Caco-2 (cell line): ENCODE measurements at regions not wholly inside any gene's neighbourhood (a gene's known extent, or its start where the extent isn't known, plus 50 kb on each side); places are given as distances from the start of the nearest gene placed in this dataset.

Source experiments
- BruUV-seq: library from RNA; stranded (reverse); fragments of 400-500 nt; replicated peaks from 2 replicates; lab custom pipeline; 2021; lab: Mats Ljungman, UMichigan
- CTCF ChIA-PET: fragments of 300-600 bp; sonication (Branson Sonifier 250); formaldehyde crosslinking; loops from one replicate; lab custom pipeline; 2022; ENCODE audit warnings: antibody characterized with exemption; lab: Charles Lee
- POLR2A ChIA-PET: fragments of 300-600 bp; sonication (Branson Sonifier 250); formaldehyde crosslinking; loops from one replicate; lab custom pipeline; 2022; ENCODE audit warnings: antibody characterized with exemption; lab: Charles Lee
- DNase-seq, 2 experiments: peaks; one replicate each; pipeline versions ENCODE4 v3.0.0 to v3.0.0-alpha.2; 2020 to 2022
- H3K27me3 ChIP-seq: replicated peaks from 2 replicates; pipeline ENCODE4 v1.6.0; 2011; ENCODE audit warnings: low read length; ENCODE audit not compliant: control insufficient read depth, insufficient read depth
- H3K36me3 ChIP-seq: 2 replicates; pipeline ENCODE4 v1.5.1; 2011; ENCODE audit warnings: low read length; ENCODE audit not compliant: control insufficient read depth, insufficient read depth
- H3K4me1 ChIP-seq: fragments of 250-450 bp; sonication (Bioruptor Pico); 2 replicates; pipeline ENCODE4 v1.5.1; 2020; ENCODE audit warnings: mild to moderate bottlenecking
- H3K4me3 ChIP-seq: 2 replicates; pipeline ENCODE4 v1.5.1; 2011; ENCODE audit warnings: low read depth, mild to moderate bottlenecking, control low read depth, low read length
- H3K9me3 ChIP-seq: fragments of 250-450 bp; sonication (Bioruptor Pico); 2 replicates; pipeline ENCODE4 v1.5.1; 2020; ENCODE audit warnings: mild to moderate bottlenecking, moderate library complexity
- H3K27ac Mint-ChIP-seq: one replicate; pipeline ENCODE4 v1.8.0; 2022; ENCODE audit warnings: mixed read lengths; ENCODE audit not compliant: unreplicated experiment
- H3K27me3 Mint-ChIP-seq: one replicate; pipeline ENCODE4 v1.8.0; 2022; ENCODE audit warnings: mixed read lengths; ENCODE audit not compliant: insufficient read depth, unreplicated experiment
- H3K36me3 Mint-ChIP-seq: one replicate; pipeline ENCODE4 v1.8.0; 2022; ENCODE audit warnings: mild to moderate bottlenecking, mixed read lengths; ENCODE audit not compliant: insufficient read depth, unreplicated experiment
- H3K4me1 Mint-ChIP-seq: one replicate; pipeline ENCODE4 v1.8.0; 2022; ENCODE audit warnings: low read depth, mixed read lengths; ENCODE audit not compliant: unreplicated experiment
- H3K4me3 Mint-ChIP-seq: one replicate; pipeline ENCODE4 v1.8.0; 2022; ENCODE audit warnings: mild to moderate bottlenecking, moderate library complexity, mixed read lengths; ENCODE audit not compliant: unreplicated experiment
- H3K9me3 Mint-ChIP-seq: one replicate; pipeline ENCODE4 v1.8.0; 2022; ENCODE audit warnings: mixed read lengths; ENCODE audit not compliant: unreplicated experiment
- intact Hi-C: fragments of 100-400 bp; cut with micrococcal nuclease; formaldehyde crosslinking; loops from one replicate; pipeline ENCODE4 v1.10.0; 2022; ENCODE audit not compliant: unreplicated experiment
- TF ChIP-seq, protein P1 (sequence below), 2 experiments: fragments of 200-600 bp in 1 of 2; IDR thresholded peaks; 1 replicate in 1 of 2; 2 replicates in 1 of 2; pipeline versions ENCODE4 v1.5.1 to v1.8.0; 2011 to 2022; ENCODE audit warnings: antibody characterized with exemption in 1 of 2, control low read depth in 1 of 2, inconsistent platforms in 1 of 2, low read depth in 1 of 2, low read length in 1 of 2, mild to moderate bottlenecking in 1 of 2, moderate library complexity in 1 of 2; ENCODE audit not compliant: insufficient read depth in 1 of 2, severe bottlenecking in 1 of 2, unreplicated experiment in 1 of 2

DNA sequence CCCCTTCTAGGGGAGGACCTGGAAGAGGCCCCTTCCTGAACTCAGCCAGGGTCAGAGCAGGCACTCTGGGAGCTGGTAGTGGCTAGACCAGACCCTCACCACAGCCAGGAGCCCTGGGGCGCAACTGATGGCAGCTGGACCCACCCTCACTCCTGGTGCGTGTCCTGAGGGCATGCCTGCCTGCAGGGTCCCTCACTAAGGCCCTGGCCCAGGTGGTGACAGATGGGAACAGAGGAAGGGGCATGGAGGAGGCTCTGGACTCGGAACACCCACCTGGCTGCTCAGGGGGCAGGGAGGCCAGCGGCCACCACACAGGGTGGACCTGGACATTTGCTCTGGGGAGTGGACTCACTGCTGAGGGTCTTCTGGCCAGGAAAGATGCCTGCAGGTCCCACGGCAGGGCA, 342.2 kb upstream of the SFSWAP start:
- Histone ChIP-seq H3K27me3 (no peaks in the 10 kb centered on the region), H3K4me3 (no peak overlapping the region), H3K9me3 (no peaks in the 10 kb centered on the region), H3K36me3 (no peaks in the 10 kb centered on the region), H3K4me1 (no peaks in the 10 kb centered on the region)
- intact Hi-C loops, result no loop called here
- Mint-ChIP-seq H3K27ac (no peak overlapping the region), H3K4me1 (no peaks in the 10 kb centered on the region), H3K27me3 (peaks cover 6% of the 10 kb centered on the region), H3K9me3 (no peaks in the 10 kb centered on the region), H3K4me3 (no peak overlapping the region), H3K36me3 (no peaks in the 10 kb centered on the region)
- no TSS peak for BruUV-seq
- TF ChIP-seq, protein P1, sequence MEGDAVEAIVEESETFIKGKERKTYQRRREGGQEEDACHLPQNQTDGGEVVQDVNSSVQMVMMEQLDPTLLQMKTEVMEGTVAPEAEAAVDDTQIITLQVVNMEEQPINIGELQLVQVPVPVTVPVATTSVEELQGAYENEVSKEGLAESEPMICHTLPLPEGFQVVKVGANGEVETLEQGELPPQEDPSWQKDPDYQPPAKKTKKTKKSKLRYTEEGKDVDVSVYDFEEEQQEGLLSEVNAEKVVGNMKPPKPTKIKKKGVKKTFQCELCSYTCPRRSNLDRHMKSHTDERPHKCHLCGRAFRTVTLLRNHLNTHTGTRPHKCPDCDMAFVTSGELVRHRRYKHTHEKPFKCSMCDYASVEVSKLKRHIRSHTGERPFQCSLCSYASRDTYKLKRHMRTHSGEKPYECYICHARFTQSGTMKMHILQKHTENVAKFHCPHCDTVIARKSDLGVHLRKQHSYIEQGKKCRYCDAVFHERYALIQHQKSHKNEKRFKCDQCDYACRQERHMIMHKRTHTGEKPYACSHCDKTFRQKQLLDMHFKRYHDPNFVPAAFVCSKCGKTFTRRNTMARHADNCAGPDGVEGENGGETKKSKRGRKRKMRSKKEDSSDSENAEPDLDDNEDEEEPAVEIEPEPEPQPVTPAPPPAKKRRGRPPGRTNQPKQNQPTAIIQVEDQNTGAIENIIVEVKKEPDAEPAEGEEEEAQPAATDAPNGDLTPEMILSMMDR (IDR thresholded peaks at IDR 0.05; ENCODE audit: insufficient read depth in 1 of 2, low read depth in 1 of 2, low read length in 1 of 2, severe bottlenecking in 1 of 2, unreplicated experiment in 1 of 2), result no peak
- DNase-seq, result no peak
- ChIA-PET CTCF (no interaction called here), POLR2A (no interaction called here)

GRCh38 chr12:131369094-131369845, 341.6 kb upstream of the SFSWAP start:
- POLR2A ChIA-PET, result no interaction called here
- CTCF ChIA-PET, result no interaction called here

GRCh38 chr12:131370321-131370720, 340.6 kb upstream of the SFSWAP start:
- intact Hi-C loops, result no loop called here
- no TSS peak for BruUV-seq
- no peaks in the 10 kb centered on the region for H3K36me3 Mint-ChIP-seq
- Histone ChIP-seq H3K36me3 (no peaks in the 10 kb centered on the region), H3K9me3 (no peaks in the 10 kb centered on the region), H3K4me1 (no peaks in the 10 kb centered on the region), H3K4me3 (no peak overlapping the region), H3K27me3 (no peaks in the 10 kb centered on the region)
- H3K27me3 Mint-ChIP-seq, result peaks cover 3% of the 10 kb centered on the region
- no peak overlapping the region for H3K4me3 Mint-ChIP-seq
- H3K9me3 Mint-ChIP-seq, result no peaks in the 10 kb centered on the region
- TF ChIP-seq, protein P1 (IDR thresholded peaks at IDR 0.05; ENCODE audit: insufficient read depth in 1 of 2, low read depth in 1 of 2, low read length in 1 of 2, severe bottlenecking in 1 of 2, unreplicated experiment in 1 of 2), result no peak
- DNase-seq, result no peak
- CTCF ChIA-PET, result no interaction called here
- no peaks in the 10 kb centered on the region for H3K4me1 Mint-ChIP-seq
- POLR2A ChIA-PET, result no interaction called here
- H3K27ac Mint-ChIP-seq, result no peak overlapping the region

More at GRCh38 chr12:131369094-131369845, 341.6 kb upstream of the SFSWAP start:
- no peaks in the 10 kb centered on the region for H3K36me3 ChIP-seq
- no TSS peak for BruUV-seq
- no peaks in the 10 kb centered on the region for H3K9me3 ChIP-seq
- no peak for DNase-seq
- intact Hi-C loops, result no loop called here
- H3K4me1 ChIP-seq, result no peaks in the 10 kb centered on the region
- H3K4me3 ChIP-seq, result no peak overlapping the region
- peaks cover 5% of the 10 kb centered on the region for H3K27me3 Mint-ChIP-seq
- no peaks in the 10 kb centered on the region for H3K36me3 Mint-ChIP-seq
- no peaks in the 10 kb centered on the region for H3K4me1 Mint-ChIP-seq
- H3K27me3 ChIP-seq, result no peaks in the 10 kb centered on the region
- H3K4me3 Mint-ChIP-seq, result no peak overlapping the region
- no peaks in the 10 kb centered on the region for H3K9me3 Mint-ChIP-seq
- H3K27ac Mint-ChIP-seq, result no peak overlapping the region
- TF ChIP-seq, protein P1 (IDR thresholded peaks at IDR 0.05; ENCODE audit: insufficient read depth in 1 of 2, low read depth in 1 of 2, low read length in 1 of 2, severe bottlenecking in 1 of 2, unreplicated experiment in 1 of 2), result no peak
